GM12801 (cell line): ENCODE measurements at regions not wholly inside any gene's neighbourhood (a gene's known extent, or its start where the extent isn't known, plus 50 kb on each side); places are given as distances from the start of the nearest gene placed in this dataset.

Experiments
- CTCF ChIP-seq: IDR thresholded peaks from one replicate; pipeline ENCODE4 v1.5.1; 2011; ENCODE audit warnings: control low read depth; ENCODE audit not compliant: insufficient read length; ENCODE audit errors: extremely low read depth

- TF ChIP-seq CTCF: no peak
These were observed 654.6 kb downstream of the MTRR start for GRCh38 chr5:8523501-8523900.

- TF ChIP-seq CTCF: no peak
These were observed 656.9 kb downstream of the MTRR start for GRCh38 chr5:8525819-8526218.

- no peak for TF ChIP-seq CTCF
These were observed 659.2 kb downstream of the MTRR start for GRCh38 chr5:8528106-8528505.

- TF ChIP-seq CTCF: no peak
These were observed 669.9 kb downstream of the MTRR start for GRCh38 chr5:8538821-8539220.

- no peak for TF ChIP-seq CTCF
These were observed 671.4 kb downstream of the MTRR start for GRCh38 chr5:8540317-8540716.

- TF ChIP-seq CTCF: no peak
These were observed 682.0 kb downstream of the MTRR start for GRCh38 chr5:8550921-8551320.

- TF ChIP-seq CTCF: no peak
These were observed 684.4 kb downstream of the MTRR start for GRCh38 chr5:8553364-8553763.

- TF ChIP-seq CTCF: no peak
These were observed 688.8 kb downstream of the MTRR start for GRCh38 chr5:8557728-8558127.
